A204.1 (cell line): ENCODE measurements at regions not wholly inside any gene's neighbourhood (a gene's known extent, or its start where the extent isn't known, plus 50 kb on each side); places are given as distances from the start of the nearest gene placed in this dataset.
"Not testable (repeated sequence)": the region's sequence is repeated elsewhere in the genome, so short reads cannot be mapped to it uniquely, and the experiment has no call there.

ENCODE experiments used
- FAIRE-seq: peaks from 2 replicates; lab custom pipeline; 2012; peaks lifted over from hg19 to GRCh38; lab: Jason Lieb, UNC

- not testable (repeated sequence) for FAIRE-seq
Measured at GRCh38 chr1:99444211-99444927, 180.1 kb downstream of the PLPPR4 start.

GRCh38 chr1:99445071-99445470 is 180.8 kb downstream of the PLPPR4 start:
- no peak for FAIRE-seq

- no peak for FAIRE-seq
Measured at GRCh38 chr1:99445486-99445885, 181.2 kb downstream of the PLPPR4 start.

GRCh38 chr1:99447721-99448120 is 183.4 kb downstream of the PLPPR4 start:
- FAIRE-seq: no peak

- no peak for FAIRE-seq
Measured at GRCh38 chr1:99455760-99456159, 190.2 kb upstream of the PALMD start.

GRCh38 chr1:99456536-99456935 is 189.4 kb upstream of the PALMD start:
- no peak for FAIRE-seq

GRCh38 chr1:99457381-99458165 is 188.3 kb upstream of the PALMD start:
- no peak for FAIRE-seq

- FAIRE-seq: no peak
Measured at GRCh38 chr1:99461499-99461898, 184.4 kb upstream of the PALMD start.

- no peak for FAIRE-seq
Measured at GRCh38 chr1:99464738-99465137, 181.2 kb upstream of the PALMD start.

GRCh38 chr1:99465176-99465900 is 180.6 kb upstream of the PALMD start:
- no peak for FAIRE-seq

GRCh38 chr1:99467645-99468044 is 178.3 kb upstream of the PALMD start:
- no peak for FAIRE-seq

GRCh38 chr1:99469550-99469971 is 176.4 kb upstream of the PALMD start:
- no peak for FAIRE-seq

GRCh38 chr1:99472893-99473292 is 173.0 kb upstream of the PALMD start:
- no peak for FAIRE-seq

- no peak for FAIRE-seq
Measured at GRCh38 chr1:99474350-99474893, 171.5 kb upstream of the PALMD start.

- FAIRE-seq: no peak
Measured at GRCh38 chr1:99476058-99476457, 169.9 kb upstream of the PALMD start.

- peak; percentile 94 for FAIRE-seq
Measured at GRCh38 chr1:99481391-99481996, 164.4 kb upstream of the PALMD start.

GRCh38 chr1:99482286-99482685 is 163.6 kb upstream of the PALMD start:
- FAIRE-seq: no peak

- no peak for FAIRE-seq
Measured at GRCh38 chr1:99482750-99483149, 163.2 kb upstream of the PALMD start.

- no peak for FAIRE-seq
Measured at GRCh38 chr1:99490031-99490430, 155.9 kb upstream of the PALMD start.

- no peak for FAIRE-seq
Measured at GRCh38 chr1:99496067-99496466, 149.8 kb upstream of the PALMD start.

GRCh38 chr1:99497690-99498089 is 148.2 kb upstream of the PALMD start:
- FAIRE-seq: no peak

- FAIRE-seq: no peak
Measured at GRCh38 chr1:99500541-99500940, 145.4 kb upstream of the PALMD start.
